SJCRH30 (cell line): ENCODE measurements at regions not wholly inside any gene's neighbourhood (a gene's known extent, or its start where the extent isn't known, plus 50 kb on each side); places are given as distances from the start of the nearest gene placed in this dataset.
"Not testable (repeated sequence)": the region's sequence is repeated elsewhere in the genome, so short reads cannot be mapped to it uniquely, and the experiment has no call there.

ENCODE experiments used
- DNase-seq, 2 experiments: peaks; one replicate each; pipeline ENCODE4 v3.0.0-alpha.2; 2015 to 2020
- H3K27ac ChIP-seq: fragments of 250-450 bp; sonication (Bioruptor Pico); 2 replicates; pipeline ENCODE4 v1.5.1; 2020; ENCODE audit warnings: mild to moderate bottlenecking, moderate library complexity
- H3K27me3 ChIP-seq: fragments of 250-450 bp; sonication (Bioruptor Pico); 2 replicates; pipeline ENCODE4 v1.5.1; 2020; ENCODE audit warnings: mild to moderate bottlenecking, moderate library complexity
- H3K36me3 ChIP-seq: fragments of 250-450 bp; sonication (Bioruptor Pico); 2 replicates; pipeline ENCODE4 v1.5.1; 2020; ENCODE audit warnings: mild to moderate bottlenecking, moderate library complexity
- H3K4me1 ChIP-seq: fragments of 250-450 bp; sonication (Bioruptor Pico); 2 replicates; pipeline ENCODE4 v1.5.1; 2020; ENCODE audit warnings: mild to moderate bottlenecking, moderate library complexity
- H3K4me3 ChIP-seq: fragments of 250-450 bp; sonication (Bioruptor Pico); 2 replicates; pipeline ENCODE4 v1.5.1; 2020; ENCODE audit warnings: mild to moderate bottlenecking, moderate library complexity
- H3K9me3 ChIP-seq: fragments of 250-450 bp; sonication (Bioruptor Pico); replicated peaks from 2 replicates; pipeline ENCODE4 v1.5.1; 2020; ENCODE audit warnings: mild to moderate bottlenecking, moderate library complexity

GRCh38 chr18:29439398-29439797, 1262.5 kb upstream of the CDH2 start:
- H3K27ac ChIP-seq = no peak overlapping the region
- no peaks in the 10 kb centered on the region for H3K9me3 ChIP-seq
- no peak overlapping the region for H3K4me3 ChIP-seq
- H3K4me1 ChIP-seq = no peaks in the 10 kb centered on the region
- DNase-seq = no peak
- H3K27me3 ChIP-seq = no peaks in the 10 kb centered on the region
- H3K36me3 ChIP-seq = no peaks in the 10 kb centered on the region

- Histone ChIP-seq H3K27me3 (no peaks in the 10 kb centered on the region), H3K4me1 (no peaks in the 10 kb centered on the region), H3K36me3 (no peaks in the 10 kb centered on the region), H3K27ac (no peak overlapping the region), H3K4me3 (no peak overlapping the region), H3K9me3 (no peaks in the 10 kb centered on the region)
- no peak for DNase-seq
These were observed 1259.5 kb upstream of the CDH2 start for GRCh38 chr18:29436459-29436858.

- H3K4me1 ChIP-seq = no peaks in the 10 kb centered on the region
- no peaks in the 10 kb centered on the region for H3K9me3 ChIP-seq
- DNase-seq = no peak
- H3K27ac ChIP-seq = no peak overlapping the region
- H3K27me3 ChIP-seq = no peaks in the 10 kb centered on the region
- H3K36me3 ChIP-seq = no peaks in the 10 kb centered on the region
- H3K4me3 ChIP-seq = no peak overlapping the region
These were observed 1257.7 kb upstream of the CDH2 start for GRCh38 chr18:29434650-29435049.

GRCh38 chr18:29430416-29430815, 1253.5 kb upstream of the CDH2 start:
- no peak for DNase-seq
- Histone ChIP-seq H3K36me3 (no peaks in the 10 kb centered on the region), H3K27me3 (no peaks in the 10 kb centered on the region), H3K27ac (no peak overlapping the region), H3K9me3 (no peaks in the 10 kb centered on the region), H3K4me1 (no peaks in the 10 kb centered on the region), H3K4me3 (no peak overlapping the region)

GRCh38 chr18:29418136-29418535, 1241.2 kb upstream of the CDH2 start:
- Histone ChIP-seq H3K36me3 (no peaks in the 10 kb centered on the region), H3K27me3 (no peaks in the 10 kb centered on the region), H3K4me1 (no peaks in the 10 kb centered on the region), H3K9me3 (no peaks in the 10 kb centered on the region), H3K27ac (no peak overlapping the region), H3K4me3 (no peak overlapping the region)
- DNase-seq = no peak

GRCh38 chr18:29406996-29407395, 1230.1 kb upstream of the CDH2 start:
- DNase-seq = no peak
- H3K36me3 ChIP-seq = no peaks in the 10 kb centered on the region
- H3K27ac ChIP-seq = no peak overlapping the region
- no peaks in the 10 kb centered on the region for H3K4me1 ChIP-seq
- H3K9me3 ChIP-seq = no peaks in the 10 kb centered on the region
- H3K27me3 ChIP-seq = no peaks in the 10 kb centered on the region
- H3K4me3 ChIP-seq = no peak overlapping the region

GRCh38 chr18:29397536-29397935, 1220.6 kb upstream of the CDH2 start:
- DNase-seq = no peak
- Histone ChIP-seq H3K27ac (no peak overlapping the region), H3K4me1 (no peaks in the 10 kb centered on the region), H3K36me3 (no peaks in the 10 kb centered on the region), H3K27me3 (no peaks in the 10 kb centered on the region), H3K4me3 (no peak overlapping the region), H3K9me3 (no peaks in the 10 kb centered on the region)

GRCh38 chr18:29383311-29384273, 1206.7 kb upstream of the CDH2 start:
- Histone ChIP-seq H3K4me1 (no peaks in the 10 kb centered on the region), H3K9me3 (no peaks in the 10 kb centered on the region), H3K27me3 (no peaks in the 10 kb centered on the region), H3K4me3 (no peak overlapping the region), H3K36me3 (no peaks in the 10 kb centered on the region), H3K27ac (no peak overlapping the region)
- peak in 1 of 2 experiments; percentile 1 for DNase-seq

- Histone ChIP-seq H3K36me3 (no peaks in the 10 kb centered on the region), H3K4me3 (no peak overlapping the region)
These were observed 1201.8 kb upstream of the CDH2 start for GRCh38 chr18:29378651-29379136.

GRCh38 chr18:29377346-29377745, 1200.4 kb upstream of the CDH2 start:
- H3K4me1 ChIP-seq = no peaks in the 10 kb centered on the region
- no peak for DNase-seq

More at GRCh38 chr18:29378651-29379136, 1201.8 kb upstream of the CDH2 start:
- no peak for DNase-seq
- Histone ChIP-seq H3K27ac (no peak overlapping the region), H3K4me1 (no peaks in the 10 kb centered on the region), H3K27me3 (no peaks in the 10 kb centered on the region), H3K9me3 (no peaks in the 10 kb centered on the region)

GRCh38 chr18:29373000-29373399, 1196.1 kb upstream of the CDH2 start:
- Histone ChIP-seq H3K27ac (no peak overlapping the region), H3K4me3 (no peak overlapping the region), H3K9me3 (no peaks in the 10 kb centered on the region), H3K36me3 (no peaks in the 10 kb centered on the region), H3K4me1 (no peaks in the 10 kb centered on the region), H3K27me3 (no peaks in the 10 kb centered on the region)
- DNase-seq = no peak

More at GRCh38 chr18:29377346-29377745, 1200.4 kb upstream of the CDH2 start:
- Histone ChIP-seq H3K36me3 (no peaks in the 10 kb centered on the region), H3K9me3 (no peaks in the 10 kb centered on the region), H3K27me3 (no peaks in the 10 kb centered on the region), H3K4me3 (no peak overlapping the region), H3K27ac (no peak overlapping the region)

GRCh38 chr18:29361843-29362242, 1184.9 kb upstream of the CDH2 start:
- no peaks in the 10 kb centered on the region for H3K36me3 ChIP-seq
- DNase-seq = peak in 1 of 2 experiments; percentile 8
- H3K4me1 ChIP-seq = no peaks in the 10 kb centered on the region
- no peaks in the 10 kb centered on the region for H3K27me3 ChIP-seq
- H3K9me3 ChIP-seq = no peaks in the 10 kb centered on the region
- no peak overlapping the region for H3K27ac ChIP-seq
- no peak overlapping the region for H3K4me3 ChIP-seq

- DNase-seq, H3K27me3 ChIP-seq, H3K36me3 ChIP-seq, H3K9me3 ChIP-seq, H3K4me1 ChIP-seq, H3K4me3 ChIP-seq, H3K27ac ChIP-seq: not testable (repeated sequence)
These were observed 1183.7 kb upstream of the CDH2 start for GRCh38 chr18:29360659-29361058.

GRCh38 chr18:29359222-29359621, 1182.3 kb upstream of the CDH2 start:
- not testable (repeated sequence) for H3K27me3 ChIP-seq, H3K9me3 ChIP-seq, DNase-seq

GRCh38 chr18:29351171-29351570, 1174.2 kb upstream of the CDH2 start:
- no peaks in the 10 kb centered on the region for H3K27me3 ChIP-seq
- no peak overlapping the region for H3K4me3 ChIP-seq
- no peaks in the 10 kb centered on the region for H3K9me3 ChIP-seq
- DNase-seq = no peak
- no peaks in the 10 kb centered on the region for H3K4me1 ChIP-seq
- H3K36me3 ChIP-seq = no peaks in the 10 kb centered on the region
- no peak overlapping the region for H3K27ac ChIP-seq

More at GRCh38 chr18:29359222-29359621, 1182.3 kb upstream of the CDH2 start:
- H3K36me3 ChIP-seq, H3K4me3 ChIP-seq, H3K27ac ChIP-seq, H3K4me1 ChIP-seq: not testable (repeated sequence)

- Histone ChIP-seq H3K36me3 (no peaks in the 10 kb centered on the region), H3K27ac (no peak overlapping the region), H3K4me3 (no peak overlapping the region), H3K9me3 (no peaks in the 10 kb centered on the region), H3K27me3 (no peaks in the 10 kb centered on the region), H3K4me1 (no peaks in the 10 kb centered on the region)
- DNase-seq = no peak
These were observed 1152.0 kb upstream of the CDH2 start for GRCh38 chr18:29328932-29329331.
